ENCODE measurements at regions not wholly inside any gene's neighbourhood (a gene's known extent, or its start where the extent isn't known, plus 50 kb on each side); places are given as distances from the start of the nearest gene placed in this dataset.

- DNase-seq (ENCODE audit: low read depth, low spot score) (no peak), ATAC-seq (no peak)
- Histone ChIP-seq H3K4me3 (replicated peaks in 1 of 2; ENCODE audit: low read depth in 1 of 2, low read length in 2 of 2) (no peak overlapping the region), H3K36me3 (ENCODE audit: control insufficient read depth in 1 of 2, insufficient read depth in 2 of 2, low read length in 2 of 2) (no peaks in the 10 kb centered on the region), H3K9ac (ENCODE audit: low read length) (no peak overlapping the region), H4K20me1 (ENCODE audit: insufficient read depth) (no peaks in the 10 kb centered on the region), H3K27me3 (ENCODE audit: insufficient read depth, low read length) (no peaks in the 10 kb centered on the region), H3K27ac (ENCODE audit: low read depth, low read length) (no peak overlapping the region), H3K4me1 (ENCODE audit: control insufficient read depth in 1 of 2, insufficient read depth in 2 of 2, low read length in 2 of 2) (no peaks in the 10 kb centered on the region; a peak in 1 of 4 replicates), H3K79me2 (ENCODE audit: insufficient read depth, low read length) (no peaks in the 10 kb centered on the region), H2AFZ (ENCODE audit: low read depth, low read length, poor library complexity, severe bottlenecking) (no peak overlapping the region), H3K9me3 (ENCODE audit: control insufficient read depth in 1 of 2, insufficient read depth in 1 of 2, low read depth in 1 of 2, low read length in 2 of 2) (no peaks in the 10 kb centered on the region), H3K4me2 (ENCODE audit: low read length) (no peak overlapping the region), H3K9me2 (ENCODE audit: insufficient read depth) (no peaks in the 10 kb centered on the region)
- intact Hi-C loops (cut with micrococcal nuclease): no loop called here
- POLR2A ChIA-PET: no interaction called here
- RAD21 ChIA-PET (ENCODE audit: low non-redundant PET in 1 of 2, low total read pairs in 2 of 2, uncharacterized antibody in 2 of 2, unreplicated experiment in 2 of 2): no interaction called here
- no TSS peak for BruUV-seq (replicated peaks)
- no peak for TF ChIP-seq EZH2phosphoT487 (IDR thresholded peaks at IDR 0.05; ENCODE audit: borderline replicate concordance)
- no peak for TF ChIP-seq ATF3 (IDR thresholded peaks at IDR 0.05)
- TF ChIP-seq POLR2AphosphoS5 (IDR thresholded peaks at IDR 0.05; ENCODE audit: low read depth, low read length): no peak
- no peak for TF ChIP-seq ELF1 (IDR thresholded peaks at IDR 0.05; ENCODE audit: borderline replicate concordance, low read depth)
- TF ChIP-seq, protein P1, sequence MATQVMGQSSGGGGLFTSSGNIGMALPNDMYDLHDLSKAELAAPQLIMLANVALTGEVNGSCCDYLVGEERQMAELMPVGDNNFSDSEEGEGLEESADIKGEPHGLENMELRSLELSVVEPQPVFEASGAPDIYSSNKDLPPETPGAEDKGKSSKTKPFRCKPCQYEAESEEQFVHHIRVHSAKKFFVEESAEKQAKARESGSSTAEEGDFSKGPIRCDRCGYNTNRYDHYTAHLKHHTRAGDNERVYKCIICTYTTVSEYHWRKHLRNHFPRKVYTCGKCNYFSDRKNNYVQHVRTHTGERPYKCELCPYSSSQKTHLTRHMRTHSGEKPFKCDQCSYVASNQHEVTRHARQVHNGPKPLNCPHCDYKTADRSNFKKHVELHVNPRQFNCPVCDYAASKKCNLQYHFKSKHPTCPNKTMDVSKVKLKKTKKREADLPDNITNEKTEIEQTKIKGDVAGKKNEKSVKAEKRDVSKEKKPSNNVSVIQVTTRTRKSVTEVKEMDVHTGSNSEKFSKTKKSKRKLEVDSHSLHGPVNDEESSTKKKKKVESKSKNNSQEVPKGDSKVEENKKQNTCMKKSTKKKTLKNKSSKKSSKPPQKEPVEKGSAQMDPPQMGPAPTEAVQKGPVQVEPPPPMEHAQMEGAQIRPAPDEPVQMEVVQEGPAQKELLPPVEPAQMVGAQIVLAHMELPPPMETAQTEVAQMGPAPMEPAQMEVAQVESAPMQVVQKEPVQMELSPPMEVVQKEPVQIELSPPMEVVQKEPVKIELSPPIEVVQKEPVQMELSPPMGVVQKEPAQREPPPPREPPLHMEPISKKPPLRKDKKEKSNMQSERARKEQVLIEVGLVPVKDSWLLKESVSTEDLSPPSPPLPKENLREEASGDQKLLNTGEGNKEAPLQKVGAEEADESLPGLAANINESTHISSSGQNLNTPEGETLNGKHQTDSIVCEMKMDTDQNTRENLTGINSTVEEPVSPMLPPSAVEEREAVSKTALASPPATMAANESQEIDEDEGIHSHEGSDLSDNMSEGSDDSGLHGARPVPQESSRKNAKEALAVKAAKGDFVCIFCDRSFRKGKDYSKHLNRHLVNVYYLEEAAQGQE (IDR thresholded peaks at IDR 0.05; ENCODE audit: low read depth): no peak
- TF ChIP-seq, protein P2, sequence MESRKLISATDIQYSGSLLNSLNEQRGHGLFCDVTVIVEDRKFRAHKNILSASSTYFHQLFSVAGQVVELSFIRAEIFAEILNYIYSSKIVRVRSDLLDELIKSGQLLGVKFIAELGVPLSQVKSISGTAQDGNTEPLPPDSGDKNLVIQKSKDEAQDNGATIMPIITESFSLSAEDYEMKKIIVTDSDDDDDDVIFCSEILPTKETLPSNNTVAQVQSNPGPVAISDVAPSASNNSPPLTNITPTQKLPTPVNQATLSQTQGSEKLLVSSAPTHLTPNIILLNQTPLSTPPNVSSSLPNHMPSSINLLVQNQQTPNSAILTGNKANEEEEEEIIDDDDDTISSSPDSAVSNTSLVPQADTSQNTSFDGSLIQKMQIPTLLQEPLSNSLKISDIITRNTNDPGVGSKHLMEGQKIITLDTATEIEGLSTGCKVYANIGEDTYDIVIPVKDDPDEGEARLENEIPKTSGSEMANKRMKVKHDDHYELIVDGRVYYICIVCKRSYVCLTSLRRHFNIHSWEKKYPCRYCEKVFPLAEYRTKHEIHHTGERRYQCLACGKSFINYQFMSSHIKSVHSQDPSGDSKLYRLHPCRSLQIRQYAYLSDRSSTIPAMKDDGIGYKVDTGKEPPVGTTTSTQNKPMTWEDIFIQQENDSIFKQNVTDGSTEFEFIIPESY (IDR thresholded peaks at IDR 0.05; ENCODE audit: extremely low read depth, insufficient replicate concordance, low read length): no peak
- no peak for TF ChIP-seq TCF7L2 (IDR thresholded peaks at IDR 0.05; ENCODE audit: borderline replicate concordance, extremely low read depth, insufficient read depth, insufficient read length)
- no peak for TF ChIP-seq CBX3 (IDR thresholded peaks at IDR 0.05; ENCODE audit: low read depth)
- TF ChIP-seq SP1 (IDR thresholded peaks at IDR 0.05; ENCODE audit: low read depth): no peak
- TF ChIP-seq POLR2A (IDR thresholded peaks at IDR 0.05; ENCODE audit: borderline replicate concordance, extremely low read depth, insufficient read depth, insufficient read length): no peak
- no peak for TF ChIP-seq ZNF274 (IDR thresholded peaks at IDR 0.05; ENCODE audit: low read depth, low read length)
- TF ChIP-seq, protein P3, sequence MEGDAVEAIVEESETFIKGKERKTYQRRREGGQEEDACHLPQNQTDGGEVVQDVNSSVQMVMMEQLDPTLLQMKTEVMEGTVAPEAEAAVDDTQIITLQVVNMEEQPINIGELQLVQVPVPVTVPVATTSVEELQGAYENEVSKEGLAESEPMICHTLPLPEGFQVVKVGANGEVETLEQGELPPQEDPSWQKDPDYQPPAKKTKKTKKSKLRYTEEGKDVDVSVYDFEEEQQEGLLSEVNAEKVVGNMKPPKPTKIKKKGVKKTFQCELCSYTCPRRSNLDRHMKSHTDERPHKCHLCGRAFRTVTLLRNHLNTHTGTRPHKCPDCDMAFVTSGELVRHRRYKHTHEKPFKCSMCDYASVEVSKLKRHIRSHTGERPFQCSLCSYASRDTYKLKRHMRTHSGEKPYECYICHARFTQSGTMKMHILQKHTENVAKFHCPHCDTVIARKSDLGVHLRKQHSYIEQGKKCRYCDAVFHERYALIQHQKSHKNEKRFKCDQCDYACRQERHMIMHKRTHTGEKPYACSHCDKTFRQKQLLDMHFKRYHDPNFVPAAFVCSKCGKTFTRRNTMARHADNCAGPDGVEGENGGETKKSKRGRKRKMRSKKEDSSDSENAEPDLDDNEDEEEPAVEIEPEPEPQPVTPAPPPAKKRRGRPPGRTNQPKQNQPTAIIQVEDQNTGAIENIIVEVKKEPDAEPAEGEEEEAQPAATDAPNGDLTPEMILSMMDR (IDR thresholded peaks at IDR 0.05 in 2 of 3, conservative IDR thresholded peaks at IDR 0.05 in 1 of 3; ENCODE audit: borderline replicate concordance in 1 of 3, insufficient read depth in 1 of 3, low read depth in 2 of 3, low read length in 2 of 3): no peak
- TF ChIP-seq ZFX (IDR thresholded peaks at IDR 0.05): no peak
- TF ChIP-seq EZH2 (IDR thresholded peaks at IDR 0.05): no peak
- CTCF ChIA-PET: no interaction called here
Measured at GRCh38 chr1:200474633-200475032, 64.8 kb upstream of the ZNF281 start.

All from HCT116 (cell line).